GM12872 (cell line): ENCODE measurements at regions not wholly inside any gene's neighbourhood (a gene's known extent, or its start where the extent isn't known, plus 50 kb on each side); places are given as distances from the start of the nearest gene placed in this dataset.

ENCODE experiments used
- TF ChIP-seq, protein P1 (sequence below): IDR thresholded peaks from 3 replicates; pipeline ENCODE4 v1.5.1; 2011; ENCODE audit warnings: low read depth, mild to moderate bottlenecking, low read length, moderate library complexity; ENCODE audit not compliant: insufficient read depth

DNA sequence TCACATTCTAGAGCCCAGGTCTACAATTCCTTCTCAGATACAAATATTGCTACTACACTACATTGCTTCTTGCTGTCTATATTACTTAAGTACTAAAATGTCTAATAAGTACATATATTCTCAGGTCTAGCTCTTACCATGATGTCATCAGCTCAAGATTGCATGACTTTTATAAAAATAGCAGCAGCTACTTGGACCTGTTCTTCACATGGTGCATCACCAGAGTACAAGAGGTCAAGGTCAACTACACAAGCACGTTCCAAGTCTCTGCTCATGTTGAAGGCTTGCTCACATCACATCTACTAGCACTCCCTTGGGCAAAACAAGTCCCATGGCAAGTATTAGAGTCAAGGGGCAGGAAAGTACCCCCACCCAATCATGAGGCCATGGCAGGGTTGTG lies 465.6 kb downstream of the MED13L start:
- TF ChIP-seq, protein P1, sequence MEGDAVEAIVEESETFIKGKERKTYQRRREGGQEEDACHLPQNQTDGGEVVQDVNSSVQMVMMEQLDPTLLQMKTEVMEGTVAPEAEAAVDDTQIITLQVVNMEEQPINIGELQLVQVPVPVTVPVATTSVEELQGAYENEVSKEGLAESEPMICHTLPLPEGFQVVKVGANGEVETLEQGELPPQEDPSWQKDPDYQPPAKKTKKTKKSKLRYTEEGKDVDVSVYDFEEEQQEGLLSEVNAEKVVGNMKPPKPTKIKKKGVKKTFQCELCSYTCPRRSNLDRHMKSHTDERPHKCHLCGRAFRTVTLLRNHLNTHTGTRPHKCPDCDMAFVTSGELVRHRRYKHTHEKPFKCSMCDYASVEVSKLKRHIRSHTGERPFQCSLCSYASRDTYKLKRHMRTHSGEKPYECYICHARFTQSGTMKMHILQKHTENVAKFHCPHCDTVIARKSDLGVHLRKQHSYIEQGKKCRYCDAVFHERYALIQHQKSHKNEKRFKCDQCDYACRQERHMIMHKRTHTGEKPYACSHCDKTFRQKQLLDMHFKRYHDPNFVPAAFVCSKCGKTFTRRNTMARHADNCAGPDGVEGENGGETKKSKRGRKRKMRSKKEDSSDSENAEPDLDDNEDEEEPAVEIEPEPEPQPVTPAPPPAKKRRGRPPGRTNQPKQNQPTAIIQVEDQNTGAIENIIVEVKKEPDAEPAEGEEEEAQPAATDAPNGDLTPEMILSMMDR, result no peak

DNA sequence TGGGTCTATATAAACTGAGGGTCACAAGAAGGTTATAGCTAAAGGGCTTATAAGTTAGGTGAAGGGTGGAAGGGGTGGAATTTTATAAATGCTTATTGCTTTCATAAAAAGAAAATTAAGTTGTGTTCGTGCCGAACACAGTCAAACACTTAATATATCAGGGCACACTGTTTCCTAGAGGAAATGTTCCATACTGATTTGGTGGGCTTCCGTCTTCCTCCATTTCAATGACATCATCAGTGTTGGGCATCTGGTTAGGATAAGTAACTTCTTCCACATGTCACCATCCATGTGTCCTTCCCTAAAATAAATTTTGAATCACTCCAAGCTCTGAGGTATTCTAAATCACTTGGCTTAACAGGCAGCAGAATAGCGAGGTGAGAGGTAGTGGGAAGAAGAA lies 466.4 kb downstream of the MED13L start:
- TF ChIP-seq, protein P1, result no peak

DNA sequence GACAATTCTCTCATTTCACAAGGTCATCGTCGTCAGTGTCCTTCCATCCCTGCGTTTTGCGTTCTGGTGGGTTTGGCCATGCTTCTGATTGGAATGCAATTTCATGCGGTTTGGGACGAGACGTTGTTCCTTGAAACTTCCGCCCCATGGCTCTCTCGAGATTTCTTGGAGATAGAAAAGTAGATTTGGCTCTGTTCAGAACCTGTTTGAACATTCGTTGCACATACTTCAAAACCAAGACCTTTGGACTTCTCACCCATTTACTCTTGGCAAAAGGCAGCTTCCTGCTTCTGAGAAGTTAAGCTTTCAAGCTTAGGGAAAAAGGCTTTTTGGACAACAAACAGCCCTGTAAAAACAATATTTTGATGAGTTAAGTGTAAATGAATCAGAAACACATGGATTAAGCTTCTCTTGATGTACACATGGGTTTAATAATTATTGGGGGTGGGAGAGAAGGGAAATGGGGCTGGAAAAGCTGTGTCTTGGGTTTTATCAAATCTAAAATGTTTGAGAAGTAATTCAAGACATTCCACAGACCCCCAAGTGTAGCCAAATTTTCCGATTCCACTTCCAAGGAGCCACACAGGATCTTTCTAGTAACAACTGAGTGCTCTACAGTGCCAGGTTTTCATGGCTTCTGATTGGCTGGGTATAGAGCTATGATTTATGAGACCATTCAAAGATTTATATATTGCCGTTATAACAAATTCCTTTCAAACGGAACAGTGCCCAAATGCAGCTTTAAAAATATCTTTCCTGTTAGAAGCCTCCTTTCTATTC lies 467.2 kb downstream of the MED13L start:
- TF ChIP-seq, protein P1, result no peak

DNA sequence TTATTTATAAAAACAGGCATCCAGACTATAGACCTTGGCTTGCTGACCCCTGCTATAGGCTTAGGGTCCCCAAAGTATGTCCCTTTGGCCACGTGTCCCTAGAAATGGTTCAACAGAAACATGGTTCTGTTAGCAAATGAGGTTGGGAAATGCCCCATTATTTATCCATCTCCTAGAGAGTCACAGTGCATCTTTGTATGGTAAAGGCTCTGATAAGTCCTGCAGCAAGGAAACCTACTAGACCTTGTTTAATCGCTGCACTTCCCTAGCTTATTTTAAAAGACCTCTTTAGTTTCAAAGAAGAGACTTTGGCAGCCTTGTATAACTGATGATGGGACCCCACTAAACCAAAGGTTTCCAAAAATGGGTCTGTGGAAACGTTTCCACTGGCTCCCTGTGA lies 471.5 kb downstream of the MED13L start:
- TF ChIP-seq, protein P1, result no peak

DNA sequence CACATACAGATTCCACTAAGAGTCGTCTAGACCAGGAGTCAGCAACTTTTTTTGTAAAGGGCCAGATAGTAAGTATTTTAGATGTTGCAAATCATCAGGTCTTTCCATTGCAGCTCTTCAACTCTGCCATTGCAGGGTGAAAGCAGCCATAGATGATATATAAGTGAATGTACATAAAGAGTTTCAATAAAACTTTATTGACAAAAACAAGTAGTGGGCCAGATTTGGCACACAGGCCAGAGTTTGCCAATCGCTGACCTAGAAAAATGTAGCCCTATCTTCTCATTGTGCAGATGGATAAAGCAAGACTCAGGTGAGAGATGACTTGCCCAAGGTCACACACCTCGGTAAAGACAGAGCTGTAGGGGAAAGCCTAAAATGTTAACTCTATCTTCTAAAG lies 474.7 kb downstream of the MED13L start:
- TF ChIP-seq, protein P1, result no peak

DNA sequence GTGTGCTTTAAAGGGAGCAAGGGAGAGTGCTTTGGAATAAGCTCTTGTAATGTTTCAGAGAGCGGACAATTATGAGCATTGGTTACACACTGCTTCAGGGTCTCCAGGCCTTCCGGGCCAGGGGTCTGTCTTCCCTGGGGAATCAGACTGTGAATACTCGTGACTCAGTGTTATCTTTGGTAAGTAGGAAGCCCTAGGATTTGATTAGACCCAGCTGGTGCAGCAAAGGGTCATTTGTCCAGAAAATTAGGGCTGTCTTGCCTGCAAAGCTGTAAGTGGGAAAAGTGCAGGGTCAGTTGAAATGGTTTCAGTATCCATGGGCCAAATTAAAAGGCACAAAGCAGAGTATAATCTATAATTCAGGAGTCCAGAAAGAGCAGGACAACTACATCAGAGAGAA lies 475.6 kb downstream of the MED13L start:
- TF ChIP-seq, protein P1, result no peak

DNA sequence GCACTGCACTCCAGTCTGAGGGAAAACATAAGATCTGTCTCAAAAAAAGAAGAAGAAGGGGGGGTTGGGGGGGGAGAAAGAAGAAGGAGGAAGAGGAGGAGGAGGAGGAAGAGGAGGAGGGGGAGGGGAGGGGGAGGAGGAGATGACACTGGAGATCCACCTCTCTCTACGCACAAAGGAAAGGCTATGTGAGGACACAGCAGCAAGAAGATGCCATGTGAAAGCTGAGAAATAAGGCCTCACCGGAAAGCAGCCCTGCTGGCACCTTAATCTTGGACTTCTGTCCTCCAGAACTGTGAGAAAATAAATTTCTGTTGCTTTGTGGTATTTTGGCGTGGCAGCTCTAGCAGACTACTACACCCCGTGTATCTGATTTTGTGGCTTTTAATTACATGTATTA lies 477.9 kb downstream of the MED13L start:
- TF ChIP-seq, protein P1, result no peak
